ENCODE measurements at regions not wholly inside any gene's neighbourhood (a gene's known extent, or its start where the extent isn't known, plus 50 kb on each side); places are given as distances from the start of the nearest gene placed in this dataset.

DNA sequence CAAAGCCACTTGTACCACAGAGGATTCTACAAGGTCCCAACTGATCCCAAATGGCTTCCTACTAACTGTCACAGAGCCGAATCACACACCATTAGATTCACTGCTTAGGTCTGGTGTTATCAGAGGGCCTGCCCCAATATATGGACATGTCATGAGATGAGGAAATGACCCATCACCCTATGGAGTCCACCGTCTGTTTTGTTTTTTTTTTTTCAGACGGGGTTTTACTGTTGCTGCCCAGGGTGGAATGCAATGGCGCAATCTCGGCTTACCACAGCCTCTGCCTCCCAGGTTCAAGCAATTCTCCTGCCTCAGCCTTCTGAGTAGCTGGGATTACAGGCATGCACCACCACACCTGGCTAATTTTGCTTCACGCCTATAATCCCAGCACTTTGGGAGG lies 83.8 kb upstream of the ETS2 start:
- TF ChIP-seq, protein P1, sequence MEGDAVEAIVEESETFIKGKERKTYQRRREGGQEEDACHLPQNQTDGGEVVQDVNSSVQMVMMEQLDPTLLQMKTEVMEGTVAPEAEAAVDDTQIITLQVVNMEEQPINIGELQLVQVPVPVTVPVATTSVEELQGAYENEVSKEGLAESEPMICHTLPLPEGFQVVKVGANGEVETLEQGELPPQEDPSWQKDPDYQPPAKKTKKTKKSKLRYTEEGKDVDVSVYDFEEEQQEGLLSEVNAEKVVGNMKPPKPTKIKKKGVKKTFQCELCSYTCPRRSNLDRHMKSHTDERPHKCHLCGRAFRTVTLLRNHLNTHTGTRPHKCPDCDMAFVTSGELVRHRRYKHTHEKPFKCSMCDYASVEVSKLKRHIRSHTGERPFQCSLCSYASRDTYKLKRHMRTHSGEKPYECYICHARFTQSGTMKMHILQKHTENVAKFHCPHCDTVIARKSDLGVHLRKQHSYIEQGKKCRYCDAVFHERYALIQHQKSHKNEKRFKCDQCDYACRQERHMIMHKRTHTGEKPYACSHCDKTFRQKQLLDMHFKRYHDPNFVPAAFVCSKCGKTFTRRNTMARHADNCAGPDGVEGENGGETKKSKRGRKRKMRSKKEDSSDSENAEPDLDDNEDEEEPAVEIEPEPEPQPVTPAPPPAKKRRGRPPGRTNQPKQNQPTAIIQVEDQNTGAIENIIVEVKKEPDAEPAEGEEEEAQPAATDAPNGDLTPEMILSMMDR (IDR thresholded peaks at IDR 0.05): no peak
- Histone ChIP-seq H3K4me1 (no peaks in the 10 kb centered on the region), H3K4me3 (no peak overlapping the region), H3K9me3 (no peaks in the 10 kb centered on the region), H3K27ac (no peak overlapping the region), H3K36me3 (ENCODE audit: insufficient read depth in 1 of 2, low read depth in 1 of 2) (no peaks in the 10 kb centered on the region), H3K27me3 (ENCODE audit: insufficient read depth in 3 of 3, low read length in 2 of 3) (peaks cover 0 to 3% (median 0%) of the 10 kb centered on the region in 3 donors)
- no peak for ATAC-seq
- WGBS, 3 donors: 80 to 82% (median 81%) methylated on average over 6 of the region's 6 CpGs
- DNase-seq: no peak
- intact Hi-C loops (cut with DNase I): loop anchor here in 1 of 2 donors (10.0 kb wide), 1 partner anchor 217 kb away; no protein-coding TSS in a partner anchor

GRCh38 chr21:38725196-38726157 lies 80.3 kb upstream of the ETS2 start:
- Histone ChIP-seq H3K9me3 (no peaks in the 10 kb centered on the region), H3K4me3 (no peak overlapping the region), H3K36me3 (ENCODE audit: insufficient read depth in 1 of 2, low read depth in 1 of 2) (no peaks in the 10 kb centered on the region), H3K27ac (no peak overlapping the region), H3K27me3 (ENCODE audit: insufficient read depth in 3 of 3, low read length in 2 of 3) (peaks cover 0 to 7% (median 0%) of the 10 kb centered on the region in 3 donors), H3K4me1 (no peaks in the 10 kb centered on the region)
- intact Hi-C loops (cut with DNase I): loop anchor here in 1 of 2 donors (10.0 kb wide), 1 partner anchor 221 kb away; no protein-coding TSS in a partner anchor
- DNase-seq (no peak), ATAC-seq (no peak)
- TF ChIP-seq, protein P1 (IDR thresholded peaks at IDR 0.05): no peak
- WGBS, 3 donors: 88 to 90% (median 89%) methylated on average over 5 of the region's 5 CpGs

DNA sequence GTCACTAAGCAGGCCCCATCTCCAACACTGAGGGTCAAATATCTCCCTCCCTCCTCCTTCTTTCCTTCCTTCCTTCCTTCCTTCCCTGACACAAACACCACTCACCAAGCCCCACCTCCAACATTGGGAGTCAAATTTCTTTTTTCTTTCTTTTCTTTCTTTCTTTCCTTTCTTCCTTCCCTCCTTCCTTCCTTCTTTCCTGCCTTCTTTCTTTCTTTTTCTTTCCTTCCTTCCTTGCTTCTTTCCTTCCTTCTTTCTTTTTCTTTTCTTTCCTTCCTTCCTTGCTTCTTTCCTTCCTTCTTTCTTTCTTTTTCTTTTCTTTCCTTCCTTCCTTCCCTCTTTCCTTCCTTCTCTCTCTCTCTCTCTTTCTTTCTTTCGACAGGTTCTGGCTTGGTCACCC lies 79.2 kb upstream of the ETS2 start:
- Histone ChIP-seq H3K9me3 (no peaks in the 10 kb centered on the region), H3K4me3 (no peak overlapping the region), H3K27me3 (ENCODE audit: insufficient read depth in 3 of 3, low read length in 2 of 3) (peaks cover 0 to 7% (median 0%) of the 10 kb centered on the region in 3 donors), H3K27ac (no peak overlapping the region), H3K36me3 (ENCODE audit: insufficient read depth in 1 of 2, low read depth in 1 of 2) (no peaks in the 10 kb centered on the region), H3K4me1 (no peaks in the 10 kb centered on the region)
- TF ChIP-seq, protein P1 (IDR thresholded peaks at IDR 0.05): no peak
- DNase-seq (no peak), ATAC-seq (no peak)
- WGBS, 3 donors: 86 to 95% (median 90%) methylated on average over 1 of the region's 1 CpG
- intact Hi-C loops (cut with DNase I): loop anchor here in 1 of 2 donors (10.0 kb wide), 1 partner anchor 222 kb away; no protein-coding TSS in a partner anchor

DNA sequence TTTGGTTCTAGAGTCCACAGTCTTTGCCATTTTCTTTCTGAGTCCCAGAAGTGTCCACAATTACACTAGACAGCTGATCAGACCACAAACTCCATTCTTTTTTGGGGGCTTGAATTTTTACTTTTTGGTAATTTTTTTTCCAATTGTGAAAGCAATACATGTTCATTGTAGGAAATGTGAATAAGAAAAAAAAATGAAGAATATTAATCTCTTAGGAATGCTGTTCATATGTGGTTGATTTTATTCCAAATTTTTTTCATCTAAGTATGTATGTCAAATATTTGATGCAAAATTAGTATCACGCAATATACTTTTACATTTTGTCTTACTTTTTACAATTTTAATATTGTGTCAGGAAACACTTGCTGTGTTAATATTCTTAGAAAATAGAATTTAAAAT lies 76.4 kb upstream of the ETS2 start:
- H3K36me3 ChIP-seq (ENCODE audit: insufficient read depth in 1 of 2, low read depth in 1 of 2): no peaks in the 10 kb centered on the region
- no peak overlapping the region for H3K4me3 ChIP-seq
- intact Hi-C loops (cut with DNase I): loop anchor here in 1 of 2 donors (10.0 kb wide), 1 partner anchor 224 kb away; no protein-coding TSS in a partner anchor
- 95 to 100% (median 98%) methylated on average over 1 of the region's 1 CpG for WGBS, 3 donors
- ATAC-seq: no peak
- TF ChIP-seq, protein P1 (IDR thresholded peaks at IDR 0.05): no peak
- H3K9me3 ChIP-seq: no peaks in the 10 kb centered on the region
- DNase-seq: no peak
- peaks cover 0 to 9% (median 0%) of the 10 kb centered on the region in 3 donors for H3K27me3 ChIP-seq (ENCODE audit: insufficient read depth in 3 of 3, low read length in 2 of 3)
- no peak overlapping the region for H3K27ac ChIP-seq
- peaks cover 4% of the 10 kb centered on the region for H3K4me1 ChIP-seq
